DMS114 treated with DMSO at 0.1 percent for 48 hours (cell line): ENCODE measurements at regions not wholly inside any gene's neighbourhood (a gene's known extent, or its start where the extent isn't known, plus 50 kb on each side); places are given as distances from the start of the nearest gene placed in this dataset.

Experiments used
- DNase-seq: peaks from one replicate; lab custom pipeline; 2025; ENCODE audit not compliant: unreplicated experiment; lab: John Stamatoyannopoulos, UW

- DNase-seq, result no peak
These were observed 326.2 kb upstream of the NAV3 start for GRCh38 chr12:77504466-77504865.

GRCh38 chr12:77500089-77500488, 330.6 kb upstream of the NAV3 start:
- no peak for DNase-seq

- no peak for DNase-seq
These were observed 333.0 kb upstream of the NAV3 start for GRCh38 chr12:77497647-77498046.

GRCh38 chr12:77496714-77497113, 334.0 kb upstream of the NAV3 start:
- no peak for DNase-seq

GRCh38 chr12:77494296-77494695, 336.4 kb upstream of the NAV3 start:
- no peak for DNase-seq

- no peak for DNase-seq
These were observed 337.2 kb upstream of the NAV3 start for GRCh38 chr12:77493302-77494168.

- DNase-seq, result no peak
These were observed 338.2 kb upstream of the NAV3 start for GRCh38 chr12:77492536-77492935.

GRCh38 chr12:77489331-77489970, 341.2 kb upstream of the NAV3 start:
- DNase-seq, result no peak

GRCh38 chr12:77488041-77488620, 342.6 kb upstream of the NAV3 start:
- DNase-seq, result no peak

GRCh38 chr12:77486872-77487271, 343.8 kb upstream of the NAV3 start:
- no peak for DNase-seq

GRCh38 chr12:77485961-77486854, 344.5 kb upstream of the NAV3 start:
- no peak for DNase-seq

GRCh38 chr12:77481687-77482086, 349.0 kb upstream of the NAV3 start:
- no peak for DNase-seq

- DNase-seq, result no peak
These were observed 352.7 kb upstream of the NAV3 start for GRCh38 chr12:77477907-77478533.

- no peak for DNase-seq
These were observed 358.9 kb upstream of the NAV3 start for GRCh38 chr12:77471801-77472200.

- no peak for DNase-seq
These were observed 360.9 kb upstream of the NAV3 start for GRCh38 chr12:77469578-77470333.

GRCh38 chr12:77442633-77443032, 377.3 kb upstream of the E2F7 start:
- DNase-seq, result no peak

- no peak for DNase-seq
These were observed 374.4 kb upstream of the E2F7 start for GRCh38 chr12:77439749-77440148.

GRCh38 chr12:77438644-77439043, 373.3 kb upstream of the E2F7 start:
- no peak for DNase-seq

- DNase-seq, result no peak
These were observed 371.8 kb upstream of the E2F7 start for GRCh38 chr12:77437206-77437605.
